Mucosa of descending colon (tissue), 3 donors: ENCODE measurements at regions not wholly inside any gene's neighbourhood (a gene's known extent, or its start where the extent isn't known, plus 50 kb on each side); places are given as distances from the start of the nearest gene placed in this dataset.

Experiments
- ATAC-seq: fragments of 200-7000 bp; cut with Tn5 transposase; one replicate; pipeline ENCODE4 v1.9.1; 2020; ENCODE audit warnings: mild to moderate bottlenecking, moderate library complexity
- DNase-seq, 3 donors: peaks; one replicate each; pipeline ENCODE4 v3.0.0-alpha.2; 2020
- H3K36me3 ChIP-seq: fragments of 200-600 bp; one replicate; pipeline ENCODE4 v1.8.0; 2021; ENCODE audit warnings: low read depth, mild to moderate bottlenecking
- H3K4me1 ChIP-seq: fragments of 200-600 bp; one replicate; pipeline ENCODE4 v1.8.0; 2021; ENCODE audit warnings: low read depth, mild to moderate bottlenecking
- H3K4me3 ChIP-seq: fragments of 200-600 bp; one replicate; pipeline ENCODE4 v1.8.0; 2021; ENCODE audit warnings: mild to moderate bottlenecking
- H3K9me3 ChIP-seq: fragments of 200-600 bp; one replicate; pipeline ENCODE4 v1.8.0; 2021; ENCODE audit warnings: mild to moderate bottlenecking
- intact Hi-C, 2 donors: fragments of 100-400 bp; cut with DNase I in 1 of 2; cut with micrococcal nuclease in 1 of 2; formaldehyde crosslinking; loops; one replicate each; pipeline versions ENCODE4 v1.11.0 to v1.11.1; 2022; cut with DNase I, micrococcal nuclease
- TF ChIP-seq, protein P1 (sequence below): fragments of 200-600 bp; IDR thresholded peaks from one replicate; pipeline ENCODE4 v1.8.0; 2022; ENCODE audit warnings: antibody characterized with exemption, mild to moderate bottlenecking
- donor health status: DM: no; HTN: no; CAD: no; lungs with moderate emphysema.
- donor health status: DM: no; HTN: no; CAD: no.
- donor health status: DM: no; HTN: yes; CAD: no.

GRCh38 chr13:67964091-67964490 lies 734.0 kb upstream of the PCDH9 start:
- Histone ChIP-seq H3K9me3 (no peaks in the 10 kb centered on the region), H3K4me1 (no peaks in the 10 kb centered on the region), H3K4me3 (no peak overlapping the region), H3K36me3 (no peaks in the 10 kb centered on the region)
- intact Hi-C loops: no loop called here
- ATAC-seq: no peak
- no peak for DNase-seq
- TF ChIP-seq, protein P1, sequence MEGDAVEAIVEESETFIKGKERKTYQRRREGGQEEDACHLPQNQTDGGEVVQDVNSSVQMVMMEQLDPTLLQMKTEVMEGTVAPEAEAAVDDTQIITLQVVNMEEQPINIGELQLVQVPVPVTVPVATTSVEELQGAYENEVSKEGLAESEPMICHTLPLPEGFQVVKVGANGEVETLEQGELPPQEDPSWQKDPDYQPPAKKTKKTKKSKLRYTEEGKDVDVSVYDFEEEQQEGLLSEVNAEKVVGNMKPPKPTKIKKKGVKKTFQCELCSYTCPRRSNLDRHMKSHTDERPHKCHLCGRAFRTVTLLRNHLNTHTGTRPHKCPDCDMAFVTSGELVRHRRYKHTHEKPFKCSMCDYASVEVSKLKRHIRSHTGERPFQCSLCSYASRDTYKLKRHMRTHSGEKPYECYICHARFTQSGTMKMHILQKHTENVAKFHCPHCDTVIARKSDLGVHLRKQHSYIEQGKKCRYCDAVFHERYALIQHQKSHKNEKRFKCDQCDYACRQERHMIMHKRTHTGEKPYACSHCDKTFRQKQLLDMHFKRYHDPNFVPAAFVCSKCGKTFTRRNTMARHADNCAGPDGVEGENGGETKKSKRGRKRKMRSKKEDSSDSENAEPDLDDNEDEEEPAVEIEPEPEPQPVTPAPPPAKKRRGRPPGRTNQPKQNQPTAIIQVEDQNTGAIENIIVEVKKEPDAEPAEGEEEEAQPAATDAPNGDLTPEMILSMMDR: no peak

DNA sequence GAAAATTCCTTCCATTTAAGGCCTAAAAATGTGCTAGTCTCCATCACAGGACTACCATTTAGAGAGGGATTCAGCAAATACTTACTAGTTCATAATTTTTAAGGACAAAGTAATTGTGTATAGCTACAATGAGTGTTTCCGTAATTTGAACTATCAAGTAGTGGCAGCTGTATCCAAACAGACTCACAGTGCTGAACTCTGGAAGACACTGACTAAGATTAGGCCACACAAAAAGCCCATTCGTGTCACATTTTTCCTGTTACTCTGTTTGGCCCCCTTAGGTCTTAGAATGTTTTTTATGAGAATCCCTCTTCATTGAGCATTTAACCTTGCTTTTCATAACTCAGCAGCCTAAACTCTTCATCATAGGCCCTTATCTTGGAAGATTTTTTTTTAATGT lies 731.2 kb upstream of the PCDH9 start:
- ATAC-seq (no peak), DNase-seq (no peak)
- TF ChIP-seq, protein P1: no peak
- no peaks in the 10 kb centered on the region for H3K36me3 ChIP-seq
- H3K4me3 ChIP-seq: no peak overlapping the region
- intact Hi-C loops: no loop called here
- no peaks in the 10 kb centered on the region for H3K4me1 ChIP-seq
- H3K9me3 ChIP-seq: no peaks in the 10 kb centered on the region

GRCh38 chr13:67951431-67951830 lies 721.3 kb upstream of the PCDH9 start:
- Histone ChIP-seq H3K4me3 (no peak overlapping the region), H3K4me1 (no peaks in the 10 kb centered on the region), H3K9me3 (no peaks in the 10 kb centered on the region), H3K36me3 (no peaks in the 10 kb centered on the region)
- ATAC-seq (no peak), DNase-seq (no peak)
- intact Hi-C loops: no loop called here
- TF ChIP-seq, protein P1: no peak

GRCh38 chr13:67950603-67951002 lies 720.5 kb upstream of the PCDH9 start:
- Histone ChIP-seq H3K36me3 (no peaks in the 10 kb centered on the region), H3K4me3 (no peak overlapping the region), H3K9me3 (no peaks in the 10 kb centered on the region), H3K4me1 (no peaks in the 10 kb centered on the region)
- no peak for ATAC-seq
- intact Hi-C loops: no loop called here
- TF ChIP-seq, protein P1: no peak
- DNase-seq: no peak

DNA sequence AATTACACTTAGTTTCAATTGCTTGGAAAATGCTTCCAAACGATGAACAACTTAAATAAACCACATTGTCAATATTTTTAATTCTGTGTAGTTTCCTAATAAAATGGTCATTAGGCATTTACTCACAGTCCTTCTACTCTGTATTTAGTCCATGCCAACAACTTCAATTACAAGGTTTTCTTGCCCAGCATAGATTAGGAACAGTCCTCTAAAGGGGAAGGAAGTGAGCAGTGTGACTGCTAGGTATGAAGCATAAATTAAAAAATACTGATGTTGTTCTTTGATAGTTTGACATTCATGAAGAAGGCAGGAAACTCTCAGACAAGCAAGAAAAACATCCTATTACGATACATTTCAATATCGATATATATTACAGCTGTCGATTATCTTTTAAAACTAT lies 716.0 kb upstream of the PCDH9 start:
- TF ChIP-seq, protein P1: no peak
- no peak for ATAC-seq
- DNase-seq: no peak

DNA sequence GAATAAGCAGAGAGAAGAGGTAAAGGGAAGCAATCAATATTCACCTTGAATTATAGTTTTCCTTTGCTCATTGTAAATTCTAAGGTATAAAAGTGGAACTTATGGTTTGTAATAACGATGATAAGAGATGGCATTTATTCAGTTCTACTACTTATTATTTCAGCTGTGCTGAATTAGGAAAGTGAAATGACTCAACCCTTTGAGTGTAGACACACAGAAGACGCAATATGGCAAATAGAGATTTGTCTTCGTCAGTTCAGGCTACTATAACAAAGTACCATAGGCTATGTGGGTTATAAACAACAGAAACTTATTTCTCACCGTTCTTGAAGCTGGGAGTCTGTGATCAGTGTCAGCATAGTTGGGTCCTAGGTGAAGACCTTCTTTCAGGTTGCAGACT lies 713.0 kb upstream of the PCDH9 start:
- ATAC-seq (no peak), DNase-seq (no peak)
- TF ChIP-seq, protein P1: no peak
- Histone ChIP-seq H3K4me1 (no peaks in the 10 kb centered on the region), H3K9me3 (no peaks in the 10 kb centered on the region), H3K36me3 (no peaks in the 10 kb centered on the region), H3K4me3 (no peak overlapping the region)
- intact Hi-C loops: no loop called here

More for the DNA sequence above, 716.0 kb upstream of the PCDH9 start:
- H3K36me3 ChIP-seq: no peaks in the 10 kb centered on the region
- H3K4me3 ChIP-seq: no peak overlapping the region
- H3K4me1 ChIP-seq: no peaks in the 10 kb centered on the region
- H3K9me3 ChIP-seq: no peaks in the 10 kb centered on the region
- intact Hi-C loops: no loop called here
